ENCODE measurements at regions not wholly inside any gene's neighbourhood (a gene's known extent, or its start where the extent isn't known, plus 50 kb on each side); places are given as distances from the start of the nearest gene placed in this dataset.
"Not testable (repeated sequence)": the region's sequence is repeated elsewhere in the genome, so short reads cannot be mapped to it uniquely, and the experiment has no call there.

DNA sequence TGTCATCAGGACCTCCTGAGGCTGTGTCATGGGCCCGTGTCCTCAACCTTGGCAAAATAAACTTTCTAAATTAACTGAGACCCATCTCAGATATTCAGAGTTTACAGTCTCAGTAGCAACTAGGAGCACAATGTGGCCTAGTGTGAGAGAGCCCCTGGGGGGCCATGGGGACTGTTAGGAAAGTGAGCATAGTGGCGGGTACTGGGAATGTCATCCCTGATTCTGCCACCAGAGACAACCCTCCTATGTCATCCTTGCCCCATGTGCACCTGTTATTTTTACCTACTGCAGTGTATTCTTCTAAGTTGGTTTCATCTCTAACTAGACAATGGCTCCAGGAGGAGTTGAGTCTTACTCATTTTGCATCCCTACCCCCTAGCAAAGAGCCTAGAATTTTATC, 78.6 kb downstream of the CCDC71L start:
- Histone ChIP-seq H3K36me3 (ENCODE audit: low read depth) (no peaks in the 10 kb centered on the region), H3K9me3 (no peaks in the 10 kb centered on the region), H3K4me1 (ENCODE audit: low read depth) (no peaks in the 10 kb centered on the region), H3K4me3 (no peak overlapping the region)
- ATAC-seq (no peak), DNase-seq (no peak)
- intact Hi-C loops (cut with DNase I, micrococcal nuclease): no loop called here
- TF ChIP-seq, protein P1, sequence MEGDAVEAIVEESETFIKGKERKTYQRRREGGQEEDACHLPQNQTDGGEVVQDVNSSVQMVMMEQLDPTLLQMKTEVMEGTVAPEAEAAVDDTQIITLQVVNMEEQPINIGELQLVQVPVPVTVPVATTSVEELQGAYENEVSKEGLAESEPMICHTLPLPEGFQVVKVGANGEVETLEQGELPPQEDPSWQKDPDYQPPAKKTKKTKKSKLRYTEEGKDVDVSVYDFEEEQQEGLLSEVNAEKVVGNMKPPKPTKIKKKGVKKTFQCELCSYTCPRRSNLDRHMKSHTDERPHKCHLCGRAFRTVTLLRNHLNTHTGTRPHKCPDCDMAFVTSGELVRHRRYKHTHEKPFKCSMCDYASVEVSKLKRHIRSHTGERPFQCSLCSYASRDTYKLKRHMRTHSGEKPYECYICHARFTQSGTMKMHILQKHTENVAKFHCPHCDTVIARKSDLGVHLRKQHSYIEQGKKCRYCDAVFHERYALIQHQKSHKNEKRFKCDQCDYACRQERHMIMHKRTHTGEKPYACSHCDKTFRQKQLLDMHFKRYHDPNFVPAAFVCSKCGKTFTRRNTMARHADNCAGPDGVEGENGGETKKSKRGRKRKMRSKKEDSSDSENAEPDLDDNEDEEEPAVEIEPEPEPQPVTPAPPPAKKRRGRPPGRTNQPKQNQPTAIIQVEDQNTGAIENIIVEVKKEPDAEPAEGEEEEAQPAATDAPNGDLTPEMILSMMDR (IDR thresholded peaks at IDR 0.05): no peak

DNA sequence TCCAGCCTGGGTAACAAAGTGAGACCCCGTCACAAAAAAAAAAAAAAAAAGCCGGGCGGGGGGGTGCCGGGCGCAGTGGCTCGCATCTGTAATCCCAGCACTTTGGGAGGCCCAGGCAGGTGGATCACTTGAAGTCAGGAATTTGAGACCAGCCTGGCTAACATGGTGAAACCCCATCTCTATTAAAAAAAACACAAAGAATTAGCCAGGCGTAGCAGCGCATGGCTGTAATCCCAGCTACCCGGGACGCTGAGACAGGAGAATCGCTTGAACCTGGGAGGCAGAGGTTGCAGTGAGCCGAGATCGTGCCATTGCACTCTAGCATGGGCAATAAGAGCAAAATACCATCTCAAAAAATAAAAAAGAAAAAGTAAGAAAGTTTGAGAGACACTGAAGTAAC, 81.9 kb downstream of the CCDC71L start:
- ATAC-seq; DNase-seq; intact Hi-C loops (cut with DNase I, micrococcal nuclease); H3K36me3 ChIP-seq (ENCODE audit: low read depth); H3K4me1 ChIP-seq (ENCODE audit: low read depth); H3K4me3 ChIP-seq; H3K9me3 ChIP-seq: not testable (repeated sequence)

DNA sequence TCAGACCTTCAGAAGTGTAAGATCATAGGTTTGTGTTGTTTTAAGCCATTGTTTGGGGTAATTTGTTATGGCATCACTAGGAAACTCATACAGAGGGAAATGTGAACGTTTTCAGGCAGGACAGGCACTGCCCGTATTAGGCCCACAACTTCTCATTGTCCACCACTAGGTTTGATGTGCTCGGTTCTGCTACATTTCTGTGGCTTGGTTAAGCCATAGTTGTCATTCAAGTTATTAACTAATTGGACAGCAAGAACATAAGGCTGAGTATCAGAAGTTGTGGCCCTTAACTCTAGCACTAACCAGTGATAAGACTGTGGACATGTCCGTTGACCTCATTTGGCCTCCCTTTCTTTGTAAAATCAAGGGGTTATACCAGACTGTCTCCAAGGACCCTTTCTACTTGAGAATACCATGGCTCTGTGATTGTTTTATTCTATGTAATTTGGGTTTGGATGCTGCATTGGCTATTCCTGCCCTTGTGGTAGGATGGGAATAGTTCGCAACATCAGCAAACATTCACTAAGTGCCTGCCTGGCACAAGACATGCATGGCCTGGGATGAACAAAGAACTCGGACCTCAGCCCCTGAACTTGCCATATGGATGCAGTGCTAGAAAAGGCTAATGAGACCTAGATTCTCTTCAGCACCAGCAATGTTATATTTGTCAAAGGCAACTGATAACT, 85.7 kb downstream of the CCDC71L start:
- no peak for DNase-seq
- no peak for ATAC-seq
- no peaks in the 10 kb centered on the region for H3K9me3 ChIP-seq
- intact Hi-C loops (cut with DNase I, micrococcal nuclease): no loop called here
- TF ChIP-seq, protein P1 (IDR thresholded peaks at IDR 0.05): no peak
- H3K4me3 ChIP-seq: no peak overlapping the region
- H3K36me3 ChIP-seq (ENCODE audit: low read depth): no peaks in the 10 kb centered on the region
- no peaks in the 10 kb centered on the region for H3K4me1 ChIP-seq (ENCODE audit: low read depth)

DNA sequence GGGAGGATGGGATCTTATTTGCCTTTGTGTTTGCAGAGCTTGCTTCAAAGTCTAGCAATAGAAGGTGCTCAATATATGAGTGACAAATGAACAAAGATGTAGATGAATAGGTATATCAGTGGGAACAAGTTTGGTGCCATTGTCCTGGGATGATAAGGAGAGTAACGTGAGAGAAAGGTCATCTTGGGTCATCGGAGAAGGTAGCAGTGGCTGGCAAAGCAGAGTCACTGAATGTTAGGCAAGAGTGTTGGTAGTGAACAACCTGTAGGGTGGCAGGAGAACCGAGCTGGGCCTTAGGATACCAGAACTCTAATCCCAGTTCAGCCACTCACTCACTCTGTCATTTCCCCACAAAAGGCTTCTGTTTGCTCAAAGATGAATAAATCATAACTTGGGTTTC, 87.2 kb downstream of the CCDC71L start:
- Histone ChIP-seq H3K36me3 (ENCODE audit: low read depth) (no peaks in the 10 kb centered on the region), H3K9me3 (no peaks in the 10 kb centered on the region), H3K4me1 (ENCODE audit: low read depth) (no peaks in the 10 kb centered on the region), H3K4me3 (no peak overlapping the region)
- DNase-seq (no peak), ATAC-seq (no peak)
- intact Hi-C loops (cut with DNase I, micrococcal nuclease): no loop called here
- TF ChIP-seq, protein P1 (IDR thresholded peaks at IDR 0.05): no peak

DNA sequence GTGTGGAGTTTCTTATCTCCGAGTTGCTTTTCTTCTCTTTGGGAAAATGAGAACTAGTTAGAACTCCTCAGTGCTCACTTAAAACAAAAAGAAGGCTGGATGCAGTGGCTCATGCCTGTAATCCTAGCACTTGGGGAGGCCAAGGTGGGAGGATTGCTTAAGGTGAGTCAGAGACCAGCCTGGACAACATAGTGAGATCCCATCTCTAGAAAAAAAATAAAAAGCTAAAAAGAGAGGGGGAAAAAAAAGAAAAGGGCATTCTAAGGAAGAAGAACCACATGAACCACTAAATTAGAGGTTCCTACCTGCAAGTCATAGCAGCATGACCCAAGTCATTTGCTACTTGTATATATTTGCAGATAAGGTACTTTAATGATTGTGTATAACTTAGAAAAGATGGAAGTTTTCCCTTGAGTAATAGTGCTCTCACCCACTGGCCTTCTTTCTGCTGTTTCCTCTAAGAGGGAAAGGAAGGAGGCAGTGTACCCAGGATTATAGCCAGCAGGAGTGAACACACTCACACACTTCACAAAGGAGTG, 87.8 kb downstream of the CCDC71L start:
- no peak for ATAC-seq

More for the DNA sequence above, 87.8 kb downstream of the CCDC71L start:
- intact Hi-C loops (cut with DNase I, micrococcal nuclease): no loop called here
- Histone ChIP-seq H3K9me3 (no peaks in the 10 kb centered on the region), H3K4me3 (no peak overlapping the region), H3K36me3 (ENCODE audit: low read depth) (no peaks in the 10 kb centered on the region), H3K4me1 (ENCODE audit: low read depth) (no peaks in the 10 kb centered on the region)
- TF ChIP-seq, protein P1 (IDR thresholded peaks at IDR 0.05): no peak
- DNase-seq: no peak
